HEK293 (cell line): ENCODE measurements at regions not wholly inside any gene's neighbourhood (a gene's known extent, or its start where the extent isn't known, plus 50 kb on each side); places are given as distances from the start of the nearest gene placed in this dataset.

Experiments used
- CTCF ChIA-PET: fragments of 350-600 bp; formaldehyde crosslinking; extraction: SDS; loops from one replicate; lab custom pipeline; 2021; ENCODE audit warnings: antibody characterized with exemption; lab: Yijun Ruan, JAX
- POLR2A ChIA-PET: fragments of 300-600 bp; formaldehyde crosslinking; extraction: SDS; loops from one replicate; lab custom pipeline; 2020; ENCODE audit warnings: antibody characterized with exemption, inconsistent platforms; lab: Yijun Ruan, JAX
- H3K27ac ChIP-seq: fragments of 200-500 bp; sonication (Bioruptor generic); 2 replicates; pipeline ENCODE4 v1.5.1; 2014; ENCODE audit warnings: low read depth, low read length, control low read depth, inconsistent platforms; ENCODE audit errors: extremely low read depth
- H3K36me3 ChIP-seq, 2 experiments: fragments of 200-500 bp in 1 of 2; sonication (Bioruptor generic) in 1 of 2; 1 replicate in 1 of 2; 2 replicates in 1 of 2; pipeline ENCODE4 v1.5.1; 2014 to 2017; ENCODE audit warnings: inconsistent platforms in 2 of 2, low read length in 2 of 2; ENCODE audit not compliant: control insufficient read depth in 2 of 2, insufficient read depth in 1 of 2
- H3K4me1 ChIP-seq: fragments of 200-500 bp; sonication (Bioruptor generic); 2 replicates; pipeline ENCODE4 v1.5.1; 2014; ENCODE audit warnings: mild to moderate bottlenecking, low read length, inconsistent platforms; ENCODE audit not compliant: control insufficient read depth, insufficient read depth
- H3K4me3 ChIP-seq: 2 replicates; pipeline ENCODE4 v1.5.1; 2011; ENCODE audit warnings: low read depth, mild to moderate bottlenecking, control low read depth, low read length, moderate library complexity
- H3K9me3 ChIP-seq: fragments of 200-500 bp; sonication (Bioruptor generic); 2 replicates; pipeline ENCODE4 v1.5.1; 2014; ENCODE audit warnings: low read depth, low read length, inconsistent platforms; ENCODE audit not compliant: control insufficient read depth, insufficient read depth
- KLF8 ChIP-seq: fragments of 450-650 bp; formaldehyde crosslinking; IDR thresholded peaks from 2 replicates; pipeline ENCODE4 v1.5.1; 2016; ENCODE audit warnings: missing biosample characterization, missing genetic modification characterization
- WT1 ChIP-seq: fragments of 450-650 bp; formaldehyde crosslinking; IDR thresholded peaks from 2 replicates; pipeline ENCODE4 v1.5.1; 2016; ENCODE audit warnings: missing biosample characterization, missing genetic modification characterization
- YY1 ChIP-seq: fragments of 450-650 bp; formaldehyde crosslinking; IDR thresholded peaks from 2 replicates; pipeline ENCODE4 v1.5.1; 2018; ENCODE audit warnings: missing biosample characterization, missing genetic modification characterization
- ZNF132 ChIP-seq: fragments of 450-650 bp; formaldehyde crosslinking; IDR thresholded peaks from 2 replicates; pipeline ENCODE4 v1.5.1; 2017; ENCODE audit warnings: missing biosample characterization, missing genetic modification characterization, borderline replicate concordance
- ZNF133 ChIP-seq: fragments of 450-650 bp; formaldehyde crosslinking; IDR thresholded peaks from 2 replicates; pipeline ENCODE4 v1.5.1; 2016; ENCODE audit warnings: missing biosample characterization, missing genetic modification characterization
- ZNF138 ChIP-seq: fragments of 450-650 bp; formaldehyde crosslinking; IDR thresholded peaks from 2 replicates; pipeline ENCODE4 v1.5.1; 2016; ENCODE audit warnings: missing biosample characterization, missing genetic modification characterization, borderline replicate concordance
- ZNF140 ChIP-seq: fragments of 450-650 bp; formaldehyde crosslinking; IDR thresholded peaks from 2 replicates; pipeline ENCODE4 v1.5.1; 2016; ENCODE audit warnings: missing biosample characterization, missing genetic modification characterization
- ZNF211 ChIP-seq: fragments of 450-650 bp; formaldehyde crosslinking; IDR thresholded peaks from 2 replicates; pipeline ENCODE4 v1.5.1; 2016; ENCODE audit warnings: low read depth, missing biosample characterization, missing genetic modification characterization
- ZNF354C ChIP-seq: fragments of 450-650 bp; formaldehyde crosslinking; IDR thresholded peaks from 2 replicates; pipeline ENCODE4 v1.5.1; 2016; ENCODE audit warnings: missing biosample characterization, missing genetic modification characterization, low read depth, borderline replicate concordance
- ZNF366 ChIP-seq: fragments of 450-650 bp; formaldehyde crosslinking; conservative IDR thresholded peaks from 2 replicates; pipeline ENCODE4 v1.5.1; 2016; ENCODE audit warnings: missing biosample characterization, missing genetic modification characterization
- ZNF423 ChIP-seq: fragments of 450-650 bp; formaldehyde crosslinking; IDR thresholded peaks from 2 replicates; pipeline ENCODE4 v1.5.1; 2016; ENCODE audit warnings: missing biosample characterization, missing genetic modification characterization
- ZNF571 ChIP-seq: fragments of 450-650 bp; formaldehyde crosslinking; IDR thresholded peaks from 2 replicates; pipeline ENCODE4 v1.5.0; 2017; ENCODE audit warnings: missing biosample characterization, missing genetic modification characterization
- ZNF623 ChIP-seq: fragments of 450-650 bp; formaldehyde crosslinking; IDR thresholded peaks from 2 replicates; pipeline ENCODE4 v1.5.1; 2016; ENCODE audit warnings: missing biosample characterization, missing genetic modification characterization
- ZNF747 ChIP-seq: fragments of 450-650 bp; formaldehyde crosslinking; IDR thresholded peaks from 2 replicates; pipeline ENCODE4 v1.5.1; 2016; ENCODE audit warnings: missing biosample characterization, missing genetic modification characterization
- TF ChIP-seq, protein P1 (sequence below): fragments of 450-650 bp; formaldehyde crosslinking; IDR thresholded peaks from 2 replicates; pipeline ENCODE4 v1.5.1; 2016; ENCODE audit warnings: missing biosample characterization, missing genetic modification characterization
- TF ChIP-seq, protein P2 (sequence below): fragments of 450-650 bp; formaldehyde crosslinking; IDR thresholded peaks from 2 replicates; pipeline ENCODE4 v1.5.1; 2016; ENCODE audit warnings: missing biosample characterization, missing genetic modification characterization
- TF ChIP-seq, protein P3 (sequence below): fragments of 450-650 bp; formaldehyde crosslinking; IDR thresholded peaks from 2 replicates; pipeline ENCODE4 v1.5.1; 2016; ENCODE audit warnings: missing biosample characterization, missing genetic modification characterization
- TF ChIP-seq, protein P4 (sequence below): fragments of 450-650 bp; formaldehyde crosslinking; IDR thresholded peaks from 2 replicates; pipeline ENCODE4 v1.5.1; 2016; ENCODE audit warnings: missing biosample characterization, missing genetic modification characterization

DNA sequence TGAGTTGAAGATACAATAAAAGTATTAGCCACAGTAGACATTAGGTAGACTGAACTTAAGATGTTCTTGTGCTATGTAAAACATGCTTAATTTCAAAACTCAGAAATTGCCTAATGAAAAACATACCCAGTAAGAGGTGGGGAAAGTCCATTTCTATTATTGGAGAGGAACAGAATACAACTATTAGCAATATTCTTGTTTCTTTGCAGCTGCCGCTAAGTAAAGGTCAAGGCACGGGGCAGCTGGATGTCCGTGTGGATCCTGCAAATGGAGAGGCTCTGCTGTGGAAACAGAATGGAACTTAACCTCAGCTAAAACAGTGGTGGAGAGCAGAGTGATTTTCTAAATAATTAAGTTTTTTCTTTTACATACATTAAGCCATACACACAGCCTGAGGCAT is 139.2 kb upstream of the ARHGAP28 start:
- Histone ChIP-seq H3K4me1 (peaks cover 2% of the 10 kb centered on the region; the same call in 1 of the 2 replicates), H3K9me3 (no peaks in the 10 kb centered on the region), H3K27ac (no peak overlapping the region), H3K36me3 (no peaks in the 10 kb centered on the region), H3K4me3 (no peak overlapping the region)
- ChIA-PET CTCF (no interaction called here), POLR2A (no interaction called here)
- TF ChIP-seq ZNF571 (tag by site-specific recombination) (no peak), ZNF623 (tag by site-specific recombination) (no peak), ZNF366 (tag by site-specific recombination) (no peak), ZNF132 (tag by site-specific recombination) (no peak), ZNF747 (no peak), YY1 (tag by site-specific recombination) (no peak), ZNF138 (no peak), KLF8 (tag by site-specific recombination) (no peak), ZNF140 (tag by site-specific recombination) (no peak), ZNF133 (tag by site-specific recombination) (no peak), ZNF354C (tag by site-specific recombination) (no peak), ZNF423 (tag by site-specific recombination) (no peak)
- TF ChIP-seq, protein P1, sequence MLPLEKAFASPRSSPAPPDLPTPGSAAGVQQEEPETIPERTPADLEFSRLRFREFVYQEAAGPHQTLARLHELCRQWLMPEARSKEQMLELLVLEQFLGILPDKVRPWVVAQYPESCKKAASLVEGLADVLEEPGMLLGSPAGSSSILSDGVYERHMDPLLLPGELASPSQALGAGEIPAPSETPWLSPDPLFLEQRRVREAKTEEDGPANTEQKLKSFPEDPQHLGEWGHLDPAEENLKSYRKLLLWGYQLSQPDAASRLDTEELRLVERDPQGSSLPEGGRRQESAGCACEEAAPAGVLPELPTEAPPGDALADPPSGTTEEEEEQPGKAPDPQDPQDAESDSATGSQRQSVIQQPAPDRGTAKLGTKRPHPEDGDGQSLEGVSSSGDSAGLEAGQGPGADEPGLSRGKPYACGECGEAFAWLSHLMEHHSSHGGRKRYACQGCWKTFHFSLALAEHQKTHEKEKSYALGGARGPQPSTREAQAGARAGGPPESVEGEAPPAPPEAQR (tag by site-specific recombination) = no peak
- TF ChIP-seq, protein P2, sequence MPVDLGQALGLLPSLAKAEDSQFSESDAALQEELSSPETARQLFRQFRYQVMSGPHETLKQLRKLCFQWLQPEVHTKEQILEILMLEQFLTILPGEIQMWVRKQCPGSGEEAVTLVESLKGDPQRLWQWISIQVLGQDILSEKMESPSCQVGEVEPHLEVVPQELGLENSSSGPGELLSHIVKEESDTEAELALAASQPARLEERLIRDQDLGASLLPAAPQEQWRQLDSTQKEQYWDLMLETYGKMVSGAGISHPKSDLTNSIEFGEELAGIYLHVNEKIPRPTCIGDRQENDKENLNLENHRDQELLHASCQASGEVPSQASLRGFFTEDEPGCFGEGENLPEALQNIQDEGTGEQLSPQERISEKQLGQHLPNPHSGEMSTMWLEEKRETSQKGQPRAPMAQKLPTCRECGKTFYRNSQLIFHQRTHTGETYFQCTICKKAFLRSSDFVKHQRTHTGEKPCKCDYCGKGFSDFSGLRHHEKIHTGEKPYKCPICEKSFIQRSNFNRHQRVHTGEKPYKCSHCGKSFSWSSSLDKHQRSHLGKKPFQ (tag by site-specific recombination) = no peak
- TF ChIP-seq, protein P3, sequence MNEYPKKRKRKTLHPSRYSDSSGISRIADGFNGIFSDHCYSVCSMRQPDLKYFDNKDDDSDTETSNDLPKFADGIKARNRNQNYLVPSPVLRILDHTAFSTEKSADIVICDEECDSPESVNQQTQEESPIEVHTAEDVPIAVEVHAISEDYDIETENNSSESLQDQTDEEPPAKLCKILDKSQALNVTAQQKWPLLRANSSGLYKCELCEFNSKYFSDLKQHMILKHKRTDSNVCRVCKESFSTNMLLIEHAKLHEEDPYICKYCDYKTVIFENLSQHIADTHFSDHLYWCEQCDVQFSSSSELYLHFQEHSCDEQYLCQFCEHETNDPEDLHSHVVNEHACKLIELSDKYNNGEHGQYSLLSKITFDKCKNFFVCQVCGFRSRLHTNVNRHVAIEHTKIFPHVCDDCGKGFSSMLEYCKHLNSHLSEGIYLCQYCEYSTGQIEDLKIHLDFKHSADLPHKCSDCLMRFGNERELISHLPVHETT = no peak
- TF ChIP-seq, protein P4, sequence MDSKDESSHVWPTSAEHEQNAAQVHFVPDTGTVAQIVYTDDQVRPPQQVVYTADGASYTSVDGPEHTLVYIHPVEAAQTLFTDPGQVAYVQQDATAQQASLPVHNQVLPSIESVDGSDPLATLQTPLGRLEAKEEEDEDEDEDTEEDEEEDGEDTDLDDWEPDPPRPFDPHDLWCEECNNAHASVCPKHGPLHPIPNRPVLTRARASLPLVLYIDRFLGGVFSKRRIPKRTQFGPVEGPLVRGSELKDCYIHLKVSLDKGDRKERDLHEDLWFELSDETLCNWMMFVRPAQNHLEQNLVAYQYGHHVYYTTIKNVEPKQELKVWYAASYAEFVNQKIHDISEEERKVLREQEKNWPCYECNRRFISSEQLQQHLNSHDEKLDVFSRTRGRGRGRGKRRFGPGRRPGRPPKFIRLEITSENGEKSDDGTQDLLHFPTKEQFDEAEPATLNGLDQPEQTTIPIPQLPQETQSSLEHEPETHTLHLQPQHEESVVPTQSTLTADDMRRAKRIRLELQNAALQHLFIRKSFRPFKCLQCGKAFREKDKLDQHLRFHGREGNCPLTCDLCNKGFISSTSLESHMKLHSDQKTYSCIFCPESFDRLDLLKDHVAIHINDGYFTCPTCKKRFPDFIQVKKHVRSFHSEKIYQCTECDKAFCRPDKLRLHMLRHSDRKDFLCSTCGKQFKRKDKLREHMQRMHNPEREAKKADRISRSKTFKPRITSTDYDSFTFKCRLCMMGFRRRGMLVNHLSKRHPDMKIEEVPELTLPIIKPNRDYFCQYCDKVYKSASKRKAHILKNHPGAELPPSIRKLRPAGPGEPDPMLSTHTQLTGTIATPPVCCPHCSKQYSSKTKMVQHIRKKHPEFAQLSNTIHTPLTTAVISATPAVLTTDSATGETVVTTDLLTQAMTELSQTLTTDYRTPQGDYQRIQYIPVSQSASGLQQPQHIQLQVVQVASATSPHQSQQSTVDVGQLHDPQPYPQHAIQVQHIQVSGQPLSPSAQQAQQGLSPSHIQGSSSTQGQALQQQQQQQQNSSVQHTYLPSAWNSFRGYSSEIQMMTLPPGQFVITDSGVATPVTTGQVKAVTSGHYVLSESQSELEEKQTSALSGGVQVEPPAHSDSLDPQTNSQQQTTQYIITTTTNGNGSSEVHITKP (tag by site-specific recombination) = no peak

DNA sequence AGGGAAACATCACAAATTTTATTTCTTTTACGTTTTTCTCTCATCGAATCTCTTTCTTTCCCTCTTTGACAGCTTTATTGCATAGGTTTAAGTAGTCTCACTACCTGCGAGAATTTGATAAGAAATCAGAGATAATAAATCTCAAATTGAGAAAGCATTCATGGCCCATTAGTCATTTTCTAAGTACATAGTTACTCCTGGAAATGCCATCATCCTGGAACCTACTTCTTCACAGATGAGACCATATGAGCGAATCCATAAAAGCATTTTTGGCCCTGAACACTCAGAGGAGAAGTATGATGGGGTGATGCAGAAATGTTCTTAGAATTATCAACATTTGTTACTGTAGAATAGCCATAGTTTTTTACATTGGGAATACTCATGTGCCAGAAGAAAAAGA is 138.0 kb upstream of the ARHGAP28 start:
- no peak overlapping the region for H3K27ac ChIP-seq
- CTCF ChIA-PET = interaction anchor here (0.8 kb wide), 1 partner anchor 373 kb away, joined by 4 read pairs; no protein-coding TSS in a partner anchor
- H3K36me3 ChIP-seq = no peaks in the 10 kb centered on the region
- H3K9me3 ChIP-seq = no peaks in the 10 kb centered on the region
- H3K4me1 ChIP-seq = peaks cover 2% of the 10 kb centered on the region; the same call in 1 of the 2 replicates
- POLR2A ChIA-PET = no interaction called here
- no peak for TF ChIP-seq ZNF211 (tag by site-specific recombination)
- TF ChIP-seq WT1 = no peak
- H3K4me3 ChIP-seq = no peak overlapping the region
